ENCODE measurements at regions not wholly inside any gene's neighbourhood (a gene's known extent, or its start where the extent isn't known, plus 50 kb on each side); places are given as distances from the start of the nearest gene placed in this dataset.

DNA sequence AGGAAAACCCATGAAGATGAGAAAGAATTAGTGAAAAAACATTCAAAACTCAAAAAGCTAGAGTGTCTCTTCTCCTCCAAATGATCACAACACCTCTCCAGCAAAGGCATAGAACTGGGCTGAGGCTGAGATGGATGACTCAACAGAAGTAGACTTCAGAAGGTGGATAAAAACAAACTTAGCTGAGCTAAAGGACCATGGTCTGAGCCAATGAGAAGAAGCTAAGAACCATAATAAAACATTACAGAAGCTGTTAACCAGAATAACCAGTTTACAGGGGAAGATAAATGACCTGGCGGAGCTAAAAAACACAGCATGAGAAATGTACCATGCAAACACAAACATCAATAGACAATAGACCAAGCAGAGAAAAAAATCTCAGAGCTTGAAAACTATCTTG, 904.1 kb upstream of the MANEA start:
- H3K4me3 ChIP-seq: no peak overlapping the region
- H3K4me1 ChIP-seq: no peaks in the 10 kb centered on the region
- H3K27ac ChIP-seq: no peak overlapping the region
- ATAC-seq: no peak
- H3K9me3 ChIP-seq: peaks cover 0 to 5% (median 0%) of the 10 kb centered on the region in 3 donors
- no peaks in the 10 kb centered on the region for H3K27me3 ChIP-seq
- WGBS, 2 donors (ENCODE audit: low coverage in 1 of 2): 100% methylated on average over 1 of the region's 1 CpG
- H3K36me3 ChIP-seq: no peaks in the 10 kb centered on the region
- no peak for TF ChIP-seq EP300 (IDR thresholded peaks at IDR 0.05)
- TF ChIP-seq, protein P1, sequence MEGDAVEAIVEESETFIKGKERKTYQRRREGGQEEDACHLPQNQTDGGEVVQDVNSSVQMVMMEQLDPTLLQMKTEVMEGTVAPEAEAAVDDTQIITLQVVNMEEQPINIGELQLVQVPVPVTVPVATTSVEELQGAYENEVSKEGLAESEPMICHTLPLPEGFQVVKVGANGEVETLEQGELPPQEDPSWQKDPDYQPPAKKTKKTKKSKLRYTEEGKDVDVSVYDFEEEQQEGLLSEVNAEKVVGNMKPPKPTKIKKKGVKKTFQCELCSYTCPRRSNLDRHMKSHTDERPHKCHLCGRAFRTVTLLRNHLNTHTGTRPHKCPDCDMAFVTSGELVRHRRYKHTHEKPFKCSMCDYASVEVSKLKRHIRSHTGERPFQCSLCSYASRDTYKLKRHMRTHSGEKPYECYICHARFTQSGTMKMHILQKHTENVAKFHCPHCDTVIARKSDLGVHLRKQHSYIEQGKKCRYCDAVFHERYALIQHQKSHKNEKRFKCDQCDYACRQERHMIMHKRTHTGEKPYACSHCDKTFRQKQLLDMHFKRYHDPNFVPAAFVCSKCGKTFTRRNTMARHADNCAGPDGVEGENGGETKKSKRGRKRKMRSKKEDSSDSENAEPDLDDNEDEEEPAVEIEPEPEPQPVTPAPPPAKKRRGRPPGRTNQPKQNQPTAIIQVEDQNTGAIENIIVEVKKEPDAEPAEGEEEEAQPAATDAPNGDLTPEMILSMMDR (IDR thresholded peaks at IDR 0.05): no peak

DNA sequence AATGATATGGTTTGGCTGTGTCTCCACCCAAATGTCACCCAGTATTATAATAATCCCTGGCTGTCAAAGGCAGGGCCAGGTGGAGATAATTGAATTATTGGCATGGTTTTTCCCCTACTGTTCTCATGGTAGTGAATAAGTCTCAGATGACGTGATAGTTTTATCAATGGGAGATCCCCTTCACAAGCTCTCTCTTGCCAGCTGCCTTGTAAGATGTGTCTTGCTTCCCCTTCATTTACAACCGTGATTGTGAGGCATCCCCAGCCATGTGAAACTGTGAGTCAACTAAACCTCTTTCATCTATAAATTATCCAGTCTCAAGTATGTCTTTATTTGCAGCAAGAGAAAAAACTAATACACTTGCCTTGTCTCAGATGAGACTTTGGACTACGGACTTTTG, 907.3 kb upstream of the MANEA start:
- Histone ChIP-seq H3K27ac (no peak overlapping the region), H3K4me1 (no peaks in the 10 kb centered on the region), H3K9me3 (peaks cover 0 to 5% (median 0%) of the 10 kb centered on the region in 3 donors), H3K36me3 (no peaks in the 10 kb centered on the region), H3K27me3 (no peaks in the 10 kb centered on the region), H3K4me3 (no peak overlapping the region)
- ATAC-seq: no peak
- WGBS, 2 donors (ENCODE audit: low coverage in 1 of 2): 67 to 82% methylated on average over 3 of the region's 3 CpGs
- TF ChIP-seq, protein P1 (IDR thresholded peaks at IDR 0.05): no peak
- TF ChIP-seq POLR2AphosphoS5 (IDR thresholded peaks at IDR 0.05) (no peak), EP300 (IDR thresholded peaks at IDR 0.05) (no peak), POLR2A (IDR thresholded peaks at IDR 0.05) (no peak)

DNA sequence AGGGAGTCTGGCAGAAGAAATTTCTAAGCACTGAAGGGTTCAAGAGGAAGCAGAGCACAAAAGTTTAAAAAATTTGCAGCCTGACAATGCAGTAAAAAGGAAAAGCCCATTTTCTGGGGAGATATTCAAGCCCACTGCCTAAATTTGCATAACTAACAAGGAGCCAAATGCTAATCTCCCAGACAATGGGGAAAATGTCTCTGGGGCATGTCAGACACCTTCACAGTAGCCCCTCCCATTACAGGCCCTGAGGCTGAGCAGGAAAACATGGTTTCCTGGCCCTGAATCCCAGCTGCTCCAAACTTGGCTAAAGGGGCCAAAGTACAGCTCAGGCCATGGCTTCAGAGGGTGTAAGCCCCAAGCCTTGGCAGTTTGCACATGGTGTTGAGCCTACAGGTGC, 908.5 kb upstream of the MANEA start:
- H3K4me3 ChIP-seq: no peak overlapping the region

DNA sequence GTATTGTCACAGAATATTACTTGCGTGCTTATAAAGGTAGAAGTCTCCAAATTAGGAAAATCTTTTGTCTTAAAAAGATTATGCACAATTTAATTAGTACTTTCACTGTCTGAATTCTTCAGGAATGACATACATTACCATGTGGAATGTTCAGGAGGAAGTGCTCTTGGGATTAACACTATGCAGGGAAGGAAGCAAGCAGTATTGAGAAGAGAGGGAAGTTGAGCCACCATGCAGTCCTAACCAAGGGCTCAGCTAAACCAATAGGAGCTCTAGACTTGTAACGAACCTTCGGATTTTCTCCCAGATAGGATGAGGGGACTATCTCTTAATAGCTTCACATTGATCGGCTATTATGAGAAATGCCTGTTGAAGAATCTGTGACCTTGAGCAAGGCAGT, 918.4 kb upstream of the MANEA start:
- no peaks in the 10 kb centered on the region for H3K27me3 ChIP-seq
- no peak overlapping the region for H3K4me3 ChIP-seq
- no peaks in the 10 kb centered on the region for H3K9me3 ChIP-seq
- no peak overlapping the region for H3K27ac ChIP-seq
- H3K4me1 ChIP-seq: no peaks in the 10 kb centered on the region
- no peaks in the 10 kb centered on the region for H3K36me3 ChIP-seq
- WGBS, 2 donors (ENCODE audit: low coverage in 1 of 2): 72 to 76% methylated on average over 4 of the region's 4 CpGs
- TF ChIP-seq EP300 (IDR thresholded peaks at IDR 0.05): no peak
- no peak for TF ChIP-seq POLR2A (IDR thresholded peaks at IDR 0.05)
- TF ChIP-seq POLR2AphosphoS5 (IDR thresholded peaks at IDR 0.05): no peak
- TF ChIP-seq, protein P1 (IDR thresholded peaks at IDR 0.05): no peak
- no peak for ATAC-seq

More for the DNA sequence above, 908.5 kb upstream of the MANEA start:
- Histone ChIP-seq H3K36me3 (no peaks in the 10 kb centered on the region), H3K9me3 (no peaks in the 10 kb centered on the region), H3K4me1 (no peaks in the 10 kb centered on the region), H3K27ac (no peak overlapping the region), H3K27me3 (no peaks in the 10 kb centered on the region)
- TF ChIP-seq EP300 (IDR thresholded peaks at IDR 0.05) (no peak), POLR2A (IDR thresholded peaks at IDR 0.05) (no peak), POLR2AphosphoS5 (IDR thresholded peaks at IDR 0.05) (no peak)
- TF ChIP-seq, protein P1 (IDR thresholded peaks at IDR 0.05): no peak
- no peak for ATAC-seq

DNA sequence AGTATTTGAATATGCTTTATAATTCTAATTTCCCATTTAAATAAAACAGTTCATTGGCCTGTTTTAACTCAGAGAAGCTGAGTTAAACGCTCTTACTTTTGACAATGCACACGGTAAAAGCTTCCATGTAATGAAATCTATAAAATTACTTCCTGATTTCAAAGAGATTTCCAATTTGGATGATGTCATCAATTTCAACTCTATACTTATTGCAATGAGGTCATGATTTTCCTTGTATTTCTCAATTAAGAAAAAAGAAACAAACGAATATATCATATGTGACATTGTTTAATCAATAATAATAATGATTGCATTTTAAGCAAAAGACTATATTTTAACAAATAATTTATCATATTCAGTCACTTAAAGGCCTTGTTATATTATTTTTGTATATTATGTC, 926.1 kb upstream of the MANEA start:
- 87 to 88% methylated on average over 3 of the region's 3 CpGs for WGBS, 2 donors (ENCODE audit: low coverage in 1 of 2)
- H3K4me1 ChIP-seq: no peaks in the 10 kb centered on the region
- ATAC-seq: no peak
- H3K27me3 ChIP-seq: no peaks in the 10 kb centered on the region
- H3K36me3 ChIP-seq: no peaks in the 10 kb centered on the region
- no peak overlapping the region for H3K27ac ChIP-seq
- H3K9me3 ChIP-seq: no peaks in the 10 kb centered on the region
- no peak overlapping the region for H3K4me3 ChIP-seq
- TF ChIP-seq, protein P1 (IDR thresholded peaks at IDR 0.05): no peak
- TF ChIP-seq POLR2A (IDR thresholded peaks at IDR 0.05) (no peak), POLR2AphosphoS5 (IDR thresholded peaks at IDR 0.05) (no peak), EP300 (IDR thresholded peaks at IDR 0.05) (no peak)
